Spleen (tissue), 7 donors: ENCODE measurements at regions not wholly inside any gene's neighbourhood (a gene's known extent, or its start where the extent isn't known, plus 50 kb on each side); places are given as distances from the start of the nearest gene placed in this dataset.

Source experiments
- CTCF ChIP-seq, 11 experiments: fragments of 200-600 bp in 7 of 11; fragments of 450-650 bp in 4 of 11; sonication (generic) in 4 of 11; IDR thresholded peaks in 8 of 11; conservative IDR thresholded peaks in 3 of 11; 1 replicate in 7 of 11; 2 replicates in 4 of 11; pipeline versions ENCODE4 v1.4.0 to v1.8.0; 2016 to 2021; ENCODE audit warnings: antibody characterized with exemption in 11 of 11, inconsistent platforms in 4 of 11, mild to moderate bottlenecking in 1 of 11
- POLR2A ChIP-seq, 3 donors: fragments of 450-650 bp; IDR thresholded peaks; one replicate each; pipeline ENCODE4 v1.5.1; 2017; ENCODE audit warnings: antibody characterized with exemption in 3 of 3, mild to moderate bottlenecking in 1 of 3
- POLR2AphosphoS5 ChIP-seq, 3 donors: sonication (generic); formaldehyde crosslinking; IDR thresholded peaks; one replicate each; pipeline ENCODE4 v1.5.1; 2017; ENCODE audit warnings: antibody characterized with exemption in 3 of 3
- donor health status: DM: no; HTN: no; CAD: no; lungs with moderate emphysema.
- donor health status: DM: no; HTN: no; CAD: no.
- donor health status: DM: no; HTN: no; CAD: no.

- TF ChIP-seq CTCF (IDR thresholded peaks at IDR 0.05 in 8 of 11, conservative IDR thresholded peaks at IDR 0.05 in 3 of 11), result no peak
- no peak for TF ChIP-seq POLR2A (IDR thresholded peaks at IDR 0.05)
- no peak for TF ChIP-seq POLR2AphosphoS5 (IDR thresholded peaks at IDR 0.05)
Measured at GRCh38 chr7:84506151-84506550, 311.6 kb upstream of the SEMA3A start.
